Activated T-helper 1 cell treated with anti-CD3 and anti-CD28 coated beads, Interleukin-2, amount 50 U/mL, for 16 hours (primary cell): ENCODE measurements at regions not wholly inside any gene's neighbourhood (a gene's known extent, or its start where the extent isn't known, plus 50 kb on each side); places are given as distances from the start of the nearest gene placed in this dataset.

Experiments
- DNase-seq, 2 donors: peaks; one replicate each; pipeline ENCODE4 v3.0.0-alpha.2; 2020; ENCODE audit warnings: low read depth in 1 of 2, low spot score in 1 of 2

DNA sequence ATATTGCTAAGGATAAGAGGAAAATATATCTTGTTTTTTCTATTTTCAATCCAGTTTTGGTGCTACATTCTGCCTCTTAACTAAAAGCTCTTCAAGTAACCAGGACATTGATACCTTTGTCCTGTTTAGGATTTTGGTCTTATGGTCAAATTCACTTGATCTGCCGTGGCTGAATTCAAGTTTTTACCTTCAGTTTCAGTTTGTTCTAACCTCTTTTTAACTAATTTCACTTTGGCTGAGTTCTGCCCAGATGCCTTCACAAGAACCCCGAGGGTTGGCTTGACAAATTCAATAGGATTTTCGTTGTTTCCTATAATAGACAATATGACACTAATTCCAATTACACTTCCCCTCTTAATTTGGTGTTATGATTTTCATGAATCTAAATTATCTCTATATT is 84.5 kb upstream of the C1orf21 start:
- DNase-seq: no peak

- DNase-seq: no peak
These were observed 76.5 kb upstream of the C1orf21 start for GRCh38 chr1:184310157-184310819.

DNA sequence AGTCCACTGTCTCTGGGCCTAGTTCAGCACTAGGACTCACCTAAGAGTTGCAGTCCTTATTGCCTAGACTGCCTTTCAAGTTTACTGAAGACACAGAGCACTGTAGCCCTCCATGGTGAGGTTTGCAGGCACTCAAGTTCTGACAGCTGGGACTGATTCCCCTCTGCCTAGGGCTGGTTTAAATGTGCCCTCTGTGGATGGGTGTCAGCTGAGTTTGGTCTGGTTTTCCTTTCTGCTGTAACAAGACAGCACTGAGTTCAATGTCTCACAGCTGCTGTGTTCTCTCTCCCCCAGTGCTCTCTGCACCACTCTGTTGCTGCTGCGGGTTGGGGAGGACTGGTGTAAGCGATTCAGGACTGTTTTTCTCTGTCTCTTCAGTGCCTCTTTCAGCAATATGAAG is 75.2 kb upstream of the C1orf21 start:
- no peak for DNase-seq

GRCh38 chr1:184315254-184315653 is 71.6 kb upstream of the C1orf21 start:
- no peak for DNase-seq

DNA sequence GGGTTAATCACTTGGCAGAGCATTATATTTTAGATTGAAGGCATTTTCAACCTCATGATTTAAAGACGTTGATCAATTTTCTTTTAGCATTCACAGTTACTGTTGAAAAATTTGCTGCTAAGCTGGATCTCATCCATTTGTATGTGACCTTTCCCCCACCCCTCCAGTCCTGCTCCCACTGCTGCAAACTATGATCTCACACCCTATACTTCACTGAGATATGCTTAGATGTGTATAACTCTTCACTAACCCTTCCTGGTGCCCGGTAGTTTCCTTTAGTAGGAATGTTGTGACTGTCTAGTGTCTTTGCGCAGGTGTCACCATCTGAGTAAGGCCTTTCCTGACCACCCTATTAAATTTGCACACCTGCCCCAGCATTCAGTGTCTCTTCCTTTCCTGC is 67.0 kb upstream of the C1orf21 start:
- no peak for DNase-seq

DNA sequence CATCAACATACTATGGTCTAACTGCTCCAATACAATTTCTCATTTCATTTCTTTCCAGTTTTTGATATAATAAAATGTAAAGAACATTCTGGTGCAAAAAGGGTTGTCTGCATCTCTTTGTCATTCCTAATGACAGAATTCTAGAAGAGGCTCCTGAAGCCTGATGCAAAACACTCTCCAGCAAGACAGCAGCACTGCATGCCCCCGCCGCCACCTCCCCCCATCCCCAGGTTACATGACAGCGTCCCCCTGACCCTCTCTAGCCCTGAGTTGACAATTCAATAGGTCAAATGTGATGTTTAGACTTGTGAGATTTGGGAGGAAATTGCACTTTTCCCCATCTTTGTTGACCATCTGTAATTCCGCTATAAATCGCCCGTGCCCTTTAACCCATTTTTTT is 64.6 kb upstream of the C1orf21 start:
- DNase-seq: no peak

DNA sequence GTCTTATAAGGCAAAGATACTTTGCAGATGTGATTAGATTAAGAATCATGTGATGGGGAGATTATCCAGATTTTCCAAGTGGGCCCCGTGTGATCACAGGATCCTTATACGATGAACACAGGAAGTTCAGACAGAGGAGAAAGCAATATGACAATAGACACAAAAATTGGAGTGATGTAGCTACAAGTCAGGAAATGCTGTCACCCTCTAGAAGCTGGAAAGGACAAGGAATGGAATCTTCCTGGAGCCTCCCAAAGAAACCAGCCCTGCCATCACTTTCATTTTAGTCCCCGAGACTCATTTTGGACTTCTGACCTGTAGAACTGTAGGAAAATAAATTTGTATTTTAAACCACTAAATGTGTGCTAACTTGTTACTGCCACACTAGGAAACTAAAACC is 61.9 kb upstream of the C1orf21 start:
- no peak for DNase-seq

GRCh38 chr1:184326278-184326677 is 60.6 kb upstream of the C1orf21 start:
- no peak for DNase-seq

DNA sequence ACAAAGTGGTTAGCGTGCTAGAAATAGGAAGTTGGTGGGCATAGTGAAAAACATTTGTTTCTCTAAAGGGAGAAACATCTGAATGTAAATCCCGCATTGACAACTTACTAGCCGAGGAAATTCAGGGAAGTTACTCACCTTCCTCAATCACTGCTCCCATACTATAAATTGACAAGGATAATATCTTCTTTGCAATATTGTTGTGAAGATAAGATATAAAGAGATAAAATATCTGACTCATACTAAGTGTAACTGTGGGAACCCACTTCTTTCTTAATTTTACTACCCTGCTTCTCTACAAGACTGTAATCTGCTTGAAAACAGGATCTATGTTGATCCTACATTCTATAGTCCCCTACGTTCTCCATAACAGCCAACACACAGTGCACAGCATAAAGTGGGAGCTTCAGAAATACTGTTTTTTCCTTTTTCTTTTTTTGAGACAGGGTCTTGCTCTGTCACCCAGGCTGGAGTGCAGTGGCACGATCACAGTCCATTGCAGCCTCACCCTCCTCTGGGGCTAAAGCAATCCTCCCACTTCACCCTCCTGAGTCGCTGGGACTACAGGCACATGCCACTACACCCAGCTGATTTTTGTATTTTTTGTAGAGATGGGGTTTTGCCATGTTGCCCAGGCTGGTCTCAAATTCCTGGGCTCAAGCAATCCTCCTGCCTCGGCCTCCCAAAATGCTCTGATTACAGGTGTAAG is 57.4 kb upstream of the C1orf21 start:
- DNase-seq: no peak

GRCh38 chr1:184329962-184330868 is 56.6 kb upstream of the C1orf21 start:
- no peak for DNase-seq

DNA sequence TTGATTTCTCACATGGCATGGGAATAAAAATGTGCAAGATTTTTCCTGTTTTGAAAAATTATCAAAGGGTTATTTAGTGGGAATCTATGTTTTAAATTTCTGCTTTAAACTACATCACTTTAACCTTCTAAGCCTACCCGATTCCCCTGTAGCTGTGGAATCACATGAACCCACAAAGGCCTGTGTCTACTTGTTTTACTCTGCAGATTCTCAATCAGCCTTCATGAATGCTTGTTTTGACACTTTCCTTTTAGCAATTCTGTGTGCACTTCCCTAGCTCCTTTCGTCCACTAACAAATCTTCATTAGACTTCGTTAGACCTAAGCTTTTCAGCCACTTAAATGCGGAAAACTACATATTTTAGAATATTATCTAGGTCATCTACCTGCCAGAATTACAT is 56.0 kb upstream of the C1orf21 start:
- DNase-seq: no peak
